AG10803 (cell line): ENCODE measurements at regions not wholly inside any gene's neighbourhood (a gene's known extent, or its start where the extent isn't known, plus 50 kb on each side); places are given as distances from the start of the nearest gene placed in this dataset.
A peak's percentile ranks its signal among the peaks of the same experiment; 100 is the strongest.
"Not testable (repeated sequence)": the region's sequence is repeated elsewhere in the genome, so short reads cannot be mapped to it uniquely, and the experiment has no call there.

Experiments used
- DNase-seq: peaks from one replicate; pipeline ENCODE4 v3.0.0; 2010; ENCODE audit warnings: low read depth
- H3K4me3 ChIP-seq: 2 replicates; pipeline ENCODE4 v1.5.1; 2011; ENCODE audit warnings: mild to moderate bottlenecking, low read length, control low read depth
- CTCF ChIP-seq: conservative IDR thresholded peaks from 2 replicates; pipeline ENCODE4 v1.5.1; 2011; ENCODE audit warnings: mild to moderate bottlenecking, low read length, control low read depth, inconsistent platforms

- H3K4me3 ChIP-seq = no peak overlapping the region
- no peak for TF ChIP-seq CTCF
- no peak for DNase-seq
Observed at GRCh38 chrY:12492218-12492617, 208.8 kb upstream of the USP9Y start.

- TF ChIP-seq CTCF = no peak
- DNase-seq = no peak
- no peak overlapping the region for H3K4me3 ChIP-seq
Observed at GRCh38 chrY:12496007-12496406, 205.0 kb upstream of the USP9Y start.

- no peak for DNase-seq
- H3K4me3 ChIP-seq = no peak overlapping the region
- no peak for TF ChIP-seq CTCF
Observed at GRCh38 chrY:12500096-12500495, 200.9 kb upstream of the USP9Y start.

GRCh38 chrY:12504028-12504427 is 197.0 kb upstream of the USP9Y start:
- DNase-seq = peak; percentile 65
- H3K4me3 ChIP-seq = not testable (repeated sequence)

GRCh38 chrY:12517338-12517737 is 183.7 kb upstream of the USP9Y start:
- no peak overlapping the region for H3K4me3 ChIP-seq
- no peak for DNase-seq
- TF ChIP-seq CTCF = no peak

- H3K4me3 ChIP-seq = no peak overlapping the region
- peak; percentile 35 for DNase-seq
- no peak for TF ChIP-seq CTCF
Observed at GRCh38 chrY:12525206-12525605, 175.8 kb upstream of the USP9Y start.

- TF ChIP-seq CTCF = no peak
- H3K4me3 ChIP-seq = no peak overlapping the region
- DNase-seq = peak; percentile 17
Observed at GRCh38 chrY:12526362-12527063, 174.5 kb upstream of the USP9Y start.
